GM19397 (cell line): ENCODE measurements at regions not wholly inside any gene's neighbourhood (a gene's known extent, or its start where the extent isn't known, plus 50 kb on each side); places are given as distances from the start of the nearest gene placed in this dataset.
A peak's percentile ranks its signal among the peaks of the same experiment; 100 is the strongest.
"Not testable (repeated sequence)": the region's sequence is repeated elsewhere in the genome, so short reads cannot be mapped to it uniquely, and the experiment has no call there.

ENCODE experiments used
- ATAC-seq: cut with Tn5 transposase; IDR thresholded peaks from one replicate; pipeline ENCODE4 v1.9.1; 2021; ENCODE audit warnings: mild to moderate bottlenecking, moderate library complexity; ENCODE audit not compliant: unreplicated experiment

- ATAC-seq = peak; percentile 74
Measured at GRCh38 chr6:134822920-134823709, 126.8 kb downstream of the ALDH8A1 start.

- ATAC-seq = no peak
Measured at GRCh38 chr6:134821928-134822864, 127.7 kb downstream of the ALDH8A1 start.

GRCh38 chr6:134821397-134821796 lies 128.5 kb downstream of the ALDH8A1 start:
- no peak for ATAC-seq

GRCh38 chr6:134819863-134820800 lies 129.8 kb downstream of the ALDH8A1 start:
- no peak for ATAC-seq

- no peak for ATAC-seq
Measured at GRCh38 chr6:134819236-134819635, 130.7 kb downstream of the ALDH8A1 start.

- no peak for ATAC-seq
Measured at GRCh38 chr6:134817448-134817847, 132.5 kb downstream of the ALDH8A1 start.

- no peak for ATAC-seq
Measured at GRCh38 chr6:134816780-134817179, 133.1 kb downstream of the ALDH8A1 start.

GRCh38 chr6:134816300-134816699 lies 133.6 kb downstream of the ALDH8A1 start:
- no peak for ATAC-seq

GRCh38 chr6:134814076-134814695 lies 135.7 kb downstream of the ALDH8A1 start:
- ATAC-seq = no peak

- no peak for ATAC-seq
Measured at GRCh38 chr6:134813146-134813545, 136.8 kb downstream of the ALDH8A1 start.

GRCh38 chr6:134810402-134810801 lies 139.5 kb downstream of the ALDH8A1 start:
- ATAC-seq = no peak

- no peak for ATAC-seq
Measured at GRCh38 chr6:134809130-134809529, 140.8 kb downstream of the ALDH8A1 start.

GRCh38 chr6:134806180-134806798 lies 143.6 kb downstream of the ALDH8A1 start:
- no peak for ATAC-seq

GRCh38 chr6:134805168-134805567 lies 144.7 kb downstream of the ALDH8A1 start:
- no peak for ATAC-seq

GRCh38 chr6:134804311-134804710 lies 145.6 kb downstream of the ALDH8A1 start:
- ATAC-seq = not testable (repeated sequence)

- ATAC-seq = no peak
Measured at GRCh38 chr6:134802426-134803058, 147.4 kb downstream of the ALDH8A1 start.

- ATAC-seq = no peak
Measured at GRCh38 chr6:134797400-134798113, 152.3 kb downstream of the ALDH8A1 start.

GRCh38 chr6:134795691-134796090 lies 154.2 kb downstream of the ALDH8A1 start:
- ATAC-seq = no peak

- ATAC-seq = no peak
Measured at GRCh38 chr6:134795001-134795400, 154.9 kb downstream of the ALDH8A1 start.
